Calu3 (cell line): ENCODE measurements at regions not wholly inside any gene's neighbourhood (a gene's known extent, or its start where the extent isn't known, plus 50 kb on each side); places are given as distances from the start of the nearest gene placed in this dataset.

Experiments
- BruUV-seq: library from RNA; stranded (reverse); fragments of 400-500 nt; replicated peaks from 2 replicates; lab custom pipeline; 2021; lab: Mats Ljungman, UMichigan
- CTCF ChIA-PET: fragments of 300-600 bp; sonication (Branson Sonifier 250); formaldehyde crosslinking; loops from one replicate; lab custom pipeline; 2022; ENCODE audit warnings: antibody characterized with exemption; lab: Charles Lee
- DNase-seq: peaks from one replicate; pipeline ENCODE4 v3.0.0; 2022
- H3K27ac Mint-ChIP-seq: one replicate; pipeline ENCODE4 v1.8.0; 2022; ENCODE audit warnings: mixed read lengths; ENCODE audit not compliant: unreplicated experiment
- H3K27me3 Mint-ChIP-seq: one replicate; pipeline ENCODE4 v1.8.0; 2022; ENCODE audit warnings: mixed read lengths; ENCODE audit not compliant: unreplicated experiment
- H3K36me3 Mint-ChIP-seq: one replicate; pipeline ENCODE4 v1.8.0; 2022; ENCODE audit warnings: mild to moderate bottlenecking, moderate library complexity, mixed read lengths; ENCODE audit not compliant: insufficient read depth, unreplicated experiment
- H3K4me1 Mint-ChIP-seq: one replicate; pipeline ENCODE4 v1.8.0; 2022; ENCODE audit warnings: mild to moderate bottlenecking, low read depth, mixed read lengths; ENCODE audit not compliant: unreplicated experiment
- H3K4me3 Mint-ChIP-seq: one replicate; pipeline ENCODE4 v1.8.0; 2022; ENCODE audit warnings: mild to moderate bottlenecking, low read depth, moderate library complexity, mixed read lengths; ENCODE audit not compliant: unreplicated experiment
- H3K9me3 Mint-ChIP-seq: one replicate; pipeline ENCODE4 v1.8.0; 2022; ENCODE audit warnings: low read depth, mixed read lengths; ENCODE audit not compliant: unreplicated experiment
- CTCF ChIP-seq: fragments of 200-600 bp; IDR thresholded peaks from one replicate; pipeline ENCODE4 v1.8.0; 2022; ENCODE audit warnings: antibody characterized with exemption; ENCODE audit not compliant: unreplicated experiment
- intact Hi-C: fragments of 100-400 bp; cut with micrococcal nuclease; formaldehyde crosslinking; loops from one replicate; pipeline ENCODE4 v1.10.0; 2022; ENCODE audit not compliant: unreplicated experiment

GRCh38 chr11:80635178-80635577 lies 1194.3 kb upstream of the TENM4 start:
- no peaks in the 10 kb centered on the region for H3K4me1 Mint-ChIP-seq
- no peak overlapping the region for H3K27ac Mint-ChIP-seq
- intact Hi-C loops = no loop called here
- no TSS peak for BruUV-seq
- no peak for TF ChIP-seq CTCF
- H3K27me3 Mint-ChIP-seq = no peaks in the 10 kb centered on the region
- H3K4me3 Mint-ChIP-seq = no peak overlapping the region
- peaks cover 3% of the 10 kb centered on the region for H3K9me3 Mint-ChIP-seq
- no peak for DNase-seq
- no peaks in the 10 kb centered on the region for H3K36me3 Mint-ChIP-seq
- CTCF ChIA-PET = no interaction called here

GRCh38 chr11:80632691-80633090 lies 1191.9 kb upstream of the TENM4 start:
- no peaks in the 10 kb centered on the region for H3K27me3 Mint-ChIP-seq
- H3K27ac Mint-ChIP-seq = no peak overlapping the region
- peaks cover 3% of the 10 kb centered on the region for H3K9me3 Mint-ChIP-seq
- H3K4me3 Mint-ChIP-seq = no peak overlapping the region
- no peaks in the 10 kb centered on the region for H3K36me3 Mint-ChIP-seq
- H3K4me1 Mint-ChIP-seq = no peaks in the 10 kb centered on the region
- no peak for TF ChIP-seq CTCF
- DNase-seq = no peak
- intact Hi-C loops = no loop called here
- BruUV-seq = no TSS peak
- CTCF ChIA-PET = no interaction called here

GRCh38 chr11:80632156-80632555 lies 1191.3 kb upstream of the TENM4 start:
- no peaks in the 10 kb centered on the region for H3K4me1 Mint-ChIP-seq
- H3K27ac Mint-ChIP-seq = no peak overlapping the region
- DNase-seq = no peak
- no peaks in the 10 kb centered on the region for H3K27me3 Mint-ChIP-seq
- BruUV-seq = no TSS peak
- H3K36me3 Mint-ChIP-seq = no peaks in the 10 kb centered on the region
- CTCF ChIA-PET = no interaction called here
- no peak overlapping the region for H3K4me3 Mint-ChIP-seq
- intact Hi-C loops = no loop called here
- no peak for TF ChIP-seq CTCF
- H3K9me3 Mint-ChIP-seq = peaks cover 3% of the 10 kb centered on the region

- Mint-ChIP-seq H3K27ac (no peak overlapping the region), H3K9me3 (no peaks in the 10 kb centered on the region), H3K4me1 (no peaks in the 10 kb centered on the region), H3K36me3 (no peaks in the 10 kb centered on the region), H3K4me3 (no peak overlapping the region), H3K27me3 (no peaks in the 10 kb centered on the region)
- no peak for DNase-seq
- intact Hi-C loops = no loop called here
- no TSS peak for BruUV-seq
- CTCF ChIA-PET = no interaction called here
- no peak for TF ChIP-seq CTCF
These were observed 1188.6 kb upstream of the TENM4 start for GRCh38 chr11:80629466-80629865.
